H9 (cell line): ENCODE measurements at regions not wholly inside any gene's neighbourhood (a gene's known extent, or its start where the extent isn't known, plus 50 kb on each side); places are given as distances from the start of the nearest gene placed in this dataset.

Experiments
- DNase-seq: peaks from one replicate; pipeline ENCODE4 v3.0.0-alpha.2; 2017
- H2AFZ ChIP-seq: one replicate; pipeline ENCODE4 v1.6.1; 2013; ENCODE audit warnings: mild to moderate bottlenecking, low read length, control low read depth, moderate library complexity
- H2AK5ac ChIP-seq: 2 replicates; pipeline ENCODE4 v1.6.1; 2013; ENCODE audit warnings: low read length, control low read depth, mixed read lengths; ENCODE audit not compliant: insufficient read length
- H2BK120ac ChIP-seq: one replicate; pipeline ENCODE4 v1.6.1; 2013; ENCODE audit warnings: low read depth, mild to moderate bottlenecking, low read length, control low read depth, inconsistent platforms; ENCODE audit not compliant: poor library complexity, severe bottlenecking
- H2BK12ac ChIP-seq: 2 replicates; pipeline ENCODE4 v1.6.1; 2013; ENCODE audit warnings: low read length, control low read depth, mixed read lengths, low read depth; ENCODE audit not compliant: insufficient read length
- H2BK15ac ChIP-seq: 2 replicates; pipeline ENCODE4 v1.6.1; 2013; ENCODE audit warnings: low read depth, low read length, control low read depth
- H2BK20ac ChIP-seq: one replicate; pipeline ENCODE4 v1.6.1; 2013; ENCODE audit warnings: low read depth, mild to moderate bottlenecking, low read length, control low read depth, inconsistent platforms; ENCODE audit not compliant: poor library complexity, severe bottlenecking
- H2BK5ac ChIP-seq: 2 replicates; pipeline ENCODE4 v1.6.1; 2013; ENCODE audit warnings: low read length, control low read depth, mixed read lengths; ENCODE audit not compliant: insufficient read length
- H3K14ac ChIP-seq: 2 replicates; pipeline ENCODE4 v1.6.1; 2013; ENCODE audit warnings: low read length, control low read depth; ENCODE audit not compliant: insufficient read depth
- H3K18ac ChIP-seq: 2 replicates; pipeline ENCODE4 v1.6.1; 2013; ENCODE audit warnings: low read depth, mild to moderate bottlenecking, mixed read lengths, low read length, control low read depth; ENCODE audit not compliant: insufficient read length
- H3K23ac ChIP-seq: 2 replicates; pipeline ENCODE4 v1.6.1; 2013; ENCODE audit warnings: low read length, control low read depth, mixed read lengths, low read depth; ENCODE audit not compliant: insufficient read length
- H3K23me2 ChIP-seq: 2 replicates; pipeline ENCODE4 v1.6.1; 2013; ENCODE audit warnings: low read depth, mild to moderate bottlenecking, mixed read lengths, low read length, control low read depth; ENCODE audit not compliant: insufficient read length, poor library complexity, severe bottlenecking
- H3K27ac ChIP-seq: 2 replicates; pipeline ENCODE4 v1.5.1; 2013; ENCODE audit warnings: low read length, control low read depth, mixed read lengths, low read depth; ENCODE audit not compliant: insufficient read length
- H3K27me3 ChIP-seq: 2 replicates; pipeline ENCODE4 v1.6.1; 2013; ENCODE audit warnings: low read length, control low read depth, inconsistent platforms; ENCODE audit not compliant: insufficient read depth
- H3K4ac ChIP-seq: 2 replicates; pipeline ENCODE4 v1.6.1; 2013; ENCODE audit warnings: low read depth, mild to moderate bottlenecking, control low read depth, inconsistent platforms, low read length, moderate library complexity
- H3K4me1 ChIP-seq: 2 replicates; pipeline ENCODE4 v1.6.1; 2013; ENCODE audit warnings: low read length, control low read depth, inconsistent platforms; ENCODE audit not compliant: insufficient read depth
- H3K4me2 ChIP-seq: 2 replicates; pipeline ENCODE4 v1.6.1; 2013; ENCODE audit warnings: low read length, control low read depth, mixed read lengths; ENCODE audit not compliant: insufficient read length, insufficient read depth
- H3K56ac ChIP-seq: 2 replicates; pipeline ENCODE4 v1.6.1; 2013; ENCODE audit warnings: low read depth, mild to moderate bottlenecking, mixed read lengths, low read length, control low read depth; ENCODE audit not compliant: insufficient read length
- H3K79me1 ChIP-seq: 2 replicates; pipeline ENCODE4 v1.6.1; 2013; ENCODE audit warnings: low read depth, mild to moderate bottlenecking, moderate library complexity, low read length, control low read depth, inconsistent platforms; ENCODE audit not compliant: insufficient read depth, poor library complexity, severe bottlenecking
- H3K79me2 ChIP-seq: 2 replicates; pipeline ENCODE4 v1.6.1; 2013; ENCODE audit warnings: low read length, control low read depth, inconsistent platforms; ENCODE audit not compliant: insufficient read depth
- H3K9ac ChIP-seq: 2 replicates; pipeline ENCODE4 v1.6.1; 2013; ENCODE audit warnings: low read length, control low read depth, mixed read lengths; ENCODE audit not compliant: insufficient read length; ENCODE audit errors: extremely low read depth
- H3K9me3 ChIP-seq: one replicate; pipeline ENCODE4 v1.6.1; 2013; ENCODE audit warnings: low read depth, low read length, inconsistent platforms; ENCODE audit not compliant: control insufficient read depth
- H3T11ph ChIP-seq: one replicate; pipeline ENCODE4 v1.6.1; 2013; ENCODE audit warnings: mild to moderate bottlenecking, low read length, control low read depth, inconsistent platforms
- H4K20me1 ChIP-seq: one replicate; pipeline ENCODE4 v1.6.1; 2013; ENCODE audit not compliant: control insufficient read depth, insufficient read length, insufficient read depth
- H4K5ac ChIP-seq: 2 replicates; pipeline ENCODE4 v1.6.1; 2013; ENCODE audit warnings: low read depth, mild to moderate bottlenecking, mixed read lengths, low read length, control low read depth; ENCODE audit not compliant: insufficient read length
- H4K8ac ChIP-seq: replicated peaks from 2 replicates; pipeline ENCODE4 v1.6.1; 2013; ENCODE audit warnings: low read length, control low read depth, mixed read lengths, low read depth; ENCODE audit not compliant: insufficient read length
- H4K91ac ChIP-seq: 2 replicates; pipeline ENCODE4 v1.6.1; 2013; ENCODE audit warnings: low read depth, mild to moderate bottlenecking, moderate library complexity, mixed read lengths, low read length, control low read depth; ENCODE audit not compliant: insufficient read length
- H3K27ac Mint-ChIP-seq, 3 experiments: 2 replicates in 2 of 3; 3 replicates in 1 of 3; pipeline ENCODE4 v1.8.0; 2020 to 2021; ENCODE audit warnings: mixed read lengths in 3 of 3, mild to moderate bottlenecking in 1 of 3, moderate library complexity in 1 of 3
- H3K27me3 Mint-ChIP-seq: 2 replicates; pipeline ENCODE4 v1.8.0; 2021; ENCODE audit warnings: low read depth, mild to moderate bottlenecking, moderate library complexity, mixed read lengths
- H3K36me3 Mint-ChIP-seq, 3 experiments: 2 replicates in 2 of 3; 3 replicates in 1 of 3; pipeline ENCODE4 v1.8.0; 2020 to 2021; ENCODE audit warnings: low read depth in 3 of 3, mixed read lengths in 3 of 3; ENCODE audit not compliant: insufficient read depth in 1 of 3
- H3K4me1 Mint-ChIP-seq, 2 experiments: 2 replicates each; pipeline ENCODE4 v1.8.0; 2020; ENCODE audit warnings: mixed read lengths in 2 of 2
- H3K4me3 Mint-ChIP-seq, 2 experiments: 2 replicates in 1 of 2; 3 replicates in 1 of 2; pipeline ENCODE4 v1.8.0; 2020 to 2021; ENCODE audit warnings: mild to moderate bottlenecking in 2 of 2, mixed read lengths in 2 of 2, moderate library complexity in 1 of 2
- H3K9me3 Mint-ChIP-seq, 2 experiments: 2 replicates in 1 of 2; 3 replicates in 1 of 2; pipeline ENCODE4 v1.8.0; 2020; ENCODE audit warnings: mild to moderate bottlenecking in 2 of 2, mixed read lengths in 2 of 2, moderate library complexity in 1 of 2
- WGBS: extraction: QIAGEN DNeasy Blood & Tissue Kit; methylation state at CpG from one replicate; pipeline ENCODE4 v1.1.7; 2013; ENCODE audit warnings: missing lambda C conversion rate, low lambda C conversion rate, mixed read lengths; ENCODE audit not compliant: insufficient read length; ENCODE audit errors: extremely low coverage; 5-methylcytosine and 5-hydroxymethylcytosine counted together
- TF ChIP-seq, protein P1 (sequence below): fragments of 200-600 bp; sonication (generic); conservative IDR thresholded peaks from 3 replicates; pipeline ENCODE4 v1.8.0; 2021; ENCODE audit warnings: antibody characterized with exemption, mild to moderate bottlenecking

DNA sequence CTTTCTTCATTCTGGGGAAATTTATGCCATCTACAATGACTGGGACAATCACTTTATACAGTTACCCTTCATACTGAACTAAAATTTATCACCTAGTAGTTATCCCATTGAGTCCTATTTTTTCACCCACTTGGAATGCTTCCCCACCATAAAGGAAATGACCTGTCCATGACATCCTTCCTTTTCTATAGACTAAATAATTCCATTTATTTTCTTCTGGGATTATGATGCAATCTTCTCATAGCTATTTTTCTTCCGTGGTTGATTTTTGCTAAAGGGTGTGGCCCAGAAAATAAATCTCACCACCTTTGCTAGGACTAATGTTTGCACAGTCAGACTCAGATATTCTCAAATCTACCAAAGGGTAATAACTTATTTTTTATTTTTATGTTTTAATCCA lies 186.1 kb upstream of the NRXN1 start:
- Histone ChIP-seq H4K20me1 (no peaks in the 10 kb centered on the region), H3K27me3 (no peaks in the 10 kb centered on the region), H2AFZ (no peak overlapping the region), H3T11ph (no peak overlapping the region), H3K4ac (no peak overlapping the region), H3K23ac (no peak overlapping the region), H3K4me2 (no peak overlapping the region), H3K4me1 (no peaks in the 10 kb centered on the region), H3K79me2 (no peaks in the 10 kb centered on the region), H2BK12ac (no peak overlapping the region), H2BK5ac (no peak overlapping the region), H3K27ac (no peak overlapping the region), H2BK120ac (no peak overlapping the region), H3K56ac (no peak overlapping the region), H3K9me3 (no peaks in the 10 kb centered on the region), H4K8ac (no peak overlapping the region), H2BK20ac (no peak overlapping the region), H4K91ac (no peak overlapping the region), H3K18ac (no peak overlapping the region), H2AK5ac (no peak overlapping the region), H4K5ac (no peak overlapping the region), H2BK15ac (no peak overlapping the region), H3K79me1 (no peaks in the 10 kb centered on the region), H3K23me2 (no peaks in the 10 kb centered on the region), H3K9ac (no peak overlapping the region), H3K14ac (no peak overlapping the region)
- no CpG with 5 or more reads among the region's 1 CpG for WGBS
- no peaks in the 10 kb centered on the region for H3K9me3 Mint-ChIP-seq
- TF ChIP-seq, protein P1, sequence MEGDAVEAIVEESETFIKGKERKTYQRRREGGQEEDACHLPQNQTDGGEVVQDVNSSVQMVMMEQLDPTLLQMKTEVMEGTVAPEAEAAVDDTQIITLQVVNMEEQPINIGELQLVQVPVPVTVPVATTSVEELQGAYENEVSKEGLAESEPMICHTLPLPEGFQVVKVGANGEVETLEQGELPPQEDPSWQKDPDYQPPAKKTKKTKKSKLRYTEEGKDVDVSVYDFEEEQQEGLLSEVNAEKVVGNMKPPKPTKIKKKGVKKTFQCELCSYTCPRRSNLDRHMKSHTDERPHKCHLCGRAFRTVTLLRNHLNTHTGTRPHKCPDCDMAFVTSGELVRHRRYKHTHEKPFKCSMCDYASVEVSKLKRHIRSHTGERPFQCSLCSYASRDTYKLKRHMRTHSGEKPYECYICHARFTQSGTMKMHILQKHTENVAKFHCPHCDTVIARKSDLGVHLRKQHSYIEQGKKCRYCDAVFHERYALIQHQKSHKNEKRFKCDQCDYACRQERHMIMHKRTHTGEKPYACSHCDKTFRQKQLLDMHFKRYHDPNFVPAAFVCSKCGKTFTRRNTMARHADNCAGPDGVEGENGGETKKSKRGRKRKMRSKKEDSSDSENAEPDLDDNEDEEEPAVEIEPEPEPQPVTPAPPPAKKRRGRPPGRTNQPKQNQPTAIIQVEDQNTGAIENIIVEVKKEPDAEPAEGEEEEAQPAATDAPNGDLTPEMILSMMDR = no peak
- no peak overlapping the region for H3K27ac Mint-ChIP-seq
- H3K27me3 Mint-ChIP-seq = no peaks in the 10 kb centered on the region
- no peak overlapping the region for H3K4me3 Mint-ChIP-seq
- H3K4me1 Mint-ChIP-seq = peaks cover 15 to 16% of the 10 kb centered on the region in 2 experiments
- no peak for DNase-seq
- H3K36me3 Mint-ChIP-seq = no peaks in the 10 kb centered on the region
